CD4-positive, alpha-beta T cell treated with Interleukin-4 for 4 hours (primary cell): ENCODE measurements at regions not wholly inside any gene's neighbourhood (a gene's known extent, or its start where the extent isn't known, plus 50 kb on each side); places are given as distances from the start of the nearest gene placed in this dataset.
"Not testable (repeated sequence)": the region's sequence is repeated elsewhere in the genome, so short reads cannot be mapped to it uniquely, and the experiment has no call there.

ENCODE experiments used
- DNase-seq: peaks from one replicate; pipeline ENCODE4 v3.0.0-alpha.2; 2020

- no peak for DNase-seq
Observed at GRCh38 chr5:118354797-118355196, 633.5 kb downstream of the DTWD2 start.

GRCh38 chr5:118353970-118354369 lies 634.4 kb downstream of the DTWD2 start:
- no peak for DNase-seq

- no peak for DNase-seq
Observed at GRCh38 chr5:118336468-118336867, 651.9 kb downstream of the DTWD2 start.

- DNase-seq: no peak
Observed at GRCh38 chr5:118327389-118327788, 661.0 kb downstream of the DTWD2 start.

GRCh38 chr5:118326481-118327045 lies 661.8 kb downstream of the DTWD2 start:
- no peak for DNase-seq

- no peak for DNase-seq
Observed at GRCh38 chr5:118325931-118326330, 662.4 kb downstream of the DTWD2 start.

GRCh38 chr5:118323723-118324122 lies 664.6 kb downstream of the DTWD2 start:
- not testable (repeated sequence) for DNase-seq

- DNase-seq: no peak
Observed at GRCh38 chr5:118321081-118321480, 667.3 kb downstream of the DTWD2 start.

GRCh38 chr5:118320121-118320520 lies 668.2 kb downstream of the DTWD2 start:
- no peak for DNase-seq

- DNase-seq: no peak
Observed at GRCh38 chr5:118314931-118315330, 673.4 kb downstream of the DTWD2 start.

- no peak for DNase-seq
Observed at GRCh38 chr5:118311103-118311819, 677.1 kb downstream of the DTWD2 start.

- DNase-seq: no peak
Observed at GRCh38 chr5:118310401-118310800, 677.9 kb downstream of the DTWD2 start.

- no peak for DNase-seq
Observed at GRCh38 chr5:118303296-118303695, 685.1 kb downstream of the DTWD2 start.

- DNase-seq: no peak
Observed at GRCh38 chr5:118302786-118303185, 685.6 kb downstream of the DTWD2 start.

- no peak for DNase-seq
Observed at GRCh38 chr5:118301696-118302095, 686.7 kb downstream of the DTWD2 start.

- DNase-seq: no peak
Observed at GRCh38 chr5:118295045-118295444, 693.3 kb downstream of the DTWD2 start.

- DNase-seq: no peak
Observed at GRCh38 chr5:118293378-118293777, 695.0 kb downstream of the DTWD2 start.

- DNase-seq: no peak
Observed at GRCh38 chr5:118290204-118290603, 698.1 kb downstream of the DTWD2 start.

GRCh38 chr5:118284230-118284629 lies 704.1 kb downstream of the DTWD2 start:
- not testable (repeated sequence) for DNase-seq

- not testable (repeated sequence) for DNase-seq
Observed at GRCh38 chr5:118282480-118283038, 705.8 kb downstream of the DTWD2 start.

GRCh38 chr5:118279540-118280294 lies 708.6 kb downstream of the DTWD2 start:
- no peak for DNase-seq

- DNase-seq: no peak
Observed at GRCh38 chr5:118270526-118270925, 717.8 kb downstream of the DTWD2 start.

- no peak for DNase-seq
Observed at GRCh38 chr5:118258223-118258622, 730.1 kb downstream of the DTWD2 start.

- DNase-seq: no peak
Observed at GRCh38 chr5:118257066-118257465, 731.3 kb downstream of the DTWD2 start.
